ENCODE measurements at regions not wholly inside any gene's neighbourhood (a gene's known extent, or its start where the extent isn't known, plus 50 kb on each side); places are given as distances from the start of the nearest gene placed in this dataset.

DNA sequence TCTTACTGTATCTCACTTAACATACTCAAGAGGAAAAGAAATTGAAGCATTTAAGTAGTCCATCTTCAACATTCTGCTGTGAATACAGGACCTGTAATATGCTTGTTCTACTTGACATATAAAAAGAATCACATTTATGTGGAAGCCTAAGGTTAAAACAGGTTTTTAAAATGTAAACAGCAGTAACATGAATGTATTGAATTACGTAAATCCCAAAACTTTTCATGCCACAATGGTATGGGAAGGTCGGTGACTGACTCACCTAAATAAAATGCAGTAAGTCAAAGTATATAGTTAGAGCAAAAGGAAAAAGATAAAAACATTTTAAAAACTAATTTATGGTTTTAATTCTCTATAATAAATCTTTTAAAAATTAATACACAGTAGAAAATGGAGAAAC lies 115.7 kb upstream of the TJP1 start:
- H3K9me3 Mint-ChIP-seq: no peaks in the 10 kb centered on the region
- ATAC-seq: no peak
- H3K27me3 Mint-ChIP-seq (ENCODE audit: low read depth): no peaks in the 10 kb centered on the region
- ChIA-PET POLR2A (interaction anchor here (0.6 kb wide), 1 partner anchor 137 kb away, joined by 3 read pairs; no protein-coding TSS in a partner anchor), CTCF (interaction anchor here (2.2 to 4.0 kb wide), 2 partner anchors 12 to 137 kb away, joined by 11 to 29 read pairs; no protein-coding TSS in a partner anchor)
- no peaks in the 10 kb centered on the region for H3K36me3 Mint-ChIP-seq
- DNase-seq (ENCODE audit: low spot score): no peak
- no peak overlapping the region for H3K27ac Mint-ChIP-seq
- peaks cover 18% of the 10 kb centered on the region for H3K4me1 Mint-ChIP-seq
- no peak overlapping the region for H3K4me3 Mint-ChIP-seq
- TF ChIP-seq HMGA2 (CRISPR knock-in tag; IDR thresholded peaks at IDR 0.05): no peak
- TF ChIP-seq, protein P1, sequence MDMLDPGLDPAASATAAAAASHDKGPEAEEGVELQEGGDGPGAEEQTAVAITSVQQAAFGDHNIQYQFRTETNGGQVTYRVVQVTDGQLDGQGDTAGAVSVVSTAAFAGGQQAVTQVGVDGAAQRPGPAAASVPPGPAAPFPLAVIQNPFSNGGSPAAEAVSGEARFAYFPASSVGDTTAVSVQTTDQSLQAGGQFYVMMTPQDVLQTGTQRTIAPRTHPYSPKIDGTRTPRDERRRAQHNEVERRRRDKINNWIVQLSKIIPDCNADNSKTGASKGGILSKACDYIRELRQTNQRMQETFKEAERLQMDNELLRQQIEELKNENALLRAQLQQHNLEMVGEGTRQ (CRISPR knock-in tag; IDR thresholded peaks at IDR 0.05): no peak
- TF ChIP-seq, protein P2, sequence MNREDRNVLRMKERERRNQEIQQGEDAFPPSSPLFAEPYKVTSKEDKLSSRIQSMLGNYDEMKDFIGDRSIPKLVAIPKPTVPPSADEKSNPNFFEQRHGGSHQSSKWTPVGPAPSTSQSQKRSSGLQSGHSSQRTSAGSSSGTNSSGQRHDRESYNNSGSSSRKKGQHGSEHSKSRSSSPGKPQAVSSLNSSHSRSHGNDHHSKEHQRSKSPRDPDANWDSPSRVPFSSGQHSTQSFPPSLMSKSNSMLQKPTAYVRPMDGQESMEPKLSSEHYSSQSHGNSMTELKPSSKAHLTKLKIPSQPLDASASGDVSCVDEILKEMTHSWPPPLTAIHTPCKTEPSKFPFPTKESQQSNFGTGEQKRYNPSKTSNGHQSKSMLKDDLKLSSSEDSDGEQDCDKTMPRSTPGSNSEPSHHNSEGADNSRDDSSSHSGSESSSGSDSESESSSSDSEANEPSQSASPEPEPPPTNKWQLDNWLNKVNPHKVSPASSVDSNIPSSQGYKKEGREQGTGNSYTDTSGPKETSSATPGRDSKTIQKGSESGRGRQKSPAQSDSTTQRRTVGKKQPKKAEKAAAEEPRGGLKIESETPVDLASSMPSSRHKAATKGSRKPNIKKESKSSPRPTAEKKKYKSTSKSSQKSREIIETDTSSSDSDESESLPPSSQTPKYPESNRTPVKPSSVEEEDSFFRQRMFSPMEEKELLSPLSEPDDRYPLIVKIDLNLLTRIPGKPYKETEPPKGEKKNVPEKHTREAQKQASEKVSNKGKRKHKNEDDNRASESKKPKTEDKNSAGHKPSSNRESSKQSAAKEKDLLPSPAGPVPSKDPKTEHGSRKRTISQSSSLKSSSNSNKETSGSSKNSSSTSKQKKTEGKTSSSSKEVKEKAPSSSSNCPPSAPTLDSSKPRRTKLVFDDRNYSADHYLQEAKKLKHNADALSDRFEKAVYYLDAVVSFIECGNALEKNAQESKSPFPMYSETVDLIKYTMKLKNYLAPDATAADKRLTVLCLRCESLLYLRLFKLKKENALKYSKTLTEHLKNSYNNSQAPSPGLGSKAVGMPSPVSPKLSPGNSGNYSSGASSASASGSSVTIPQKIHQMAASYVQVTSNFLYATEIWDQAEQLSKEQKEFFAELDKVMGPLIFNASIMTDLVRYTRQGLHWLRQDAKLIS (CRISPR knock-in tag; IDR thresholded peaks at IDR 0.05; ENCODE audit: borderline replicate concordance): no peak
- TF ChIP-seq, protein P3, sequence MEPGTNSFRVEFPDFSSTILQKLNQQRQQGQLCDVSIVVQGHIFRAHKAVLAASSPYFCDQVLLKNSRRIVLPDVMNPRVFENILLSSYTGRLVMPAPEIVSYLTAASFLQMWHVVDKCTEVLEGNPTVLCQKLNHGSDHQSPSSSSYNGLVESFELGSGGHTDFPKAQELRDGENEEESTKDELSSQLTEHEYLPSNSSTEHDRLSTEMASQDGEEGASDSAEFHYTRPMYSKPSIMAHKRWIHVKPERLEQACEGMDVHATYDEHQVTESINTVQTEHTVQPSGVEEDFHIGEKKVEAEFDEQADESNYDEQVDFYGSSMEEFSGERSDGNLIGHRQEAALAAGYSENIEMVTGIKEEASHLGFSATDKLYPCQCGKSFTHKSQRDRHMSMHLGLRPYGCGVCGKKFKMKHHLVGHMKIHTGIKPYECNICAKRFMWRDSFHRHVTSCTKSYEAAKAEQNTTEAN (CRISPR knock-in tag; IDR thresholded peaks at IDR 0.05): no peak
- no peak for TF ChIP-seq RORB (CRISPR knock-in tag; IDR thresholded peaks at IDR 0.05)
- TF ChIP-seq, protein P4, sequence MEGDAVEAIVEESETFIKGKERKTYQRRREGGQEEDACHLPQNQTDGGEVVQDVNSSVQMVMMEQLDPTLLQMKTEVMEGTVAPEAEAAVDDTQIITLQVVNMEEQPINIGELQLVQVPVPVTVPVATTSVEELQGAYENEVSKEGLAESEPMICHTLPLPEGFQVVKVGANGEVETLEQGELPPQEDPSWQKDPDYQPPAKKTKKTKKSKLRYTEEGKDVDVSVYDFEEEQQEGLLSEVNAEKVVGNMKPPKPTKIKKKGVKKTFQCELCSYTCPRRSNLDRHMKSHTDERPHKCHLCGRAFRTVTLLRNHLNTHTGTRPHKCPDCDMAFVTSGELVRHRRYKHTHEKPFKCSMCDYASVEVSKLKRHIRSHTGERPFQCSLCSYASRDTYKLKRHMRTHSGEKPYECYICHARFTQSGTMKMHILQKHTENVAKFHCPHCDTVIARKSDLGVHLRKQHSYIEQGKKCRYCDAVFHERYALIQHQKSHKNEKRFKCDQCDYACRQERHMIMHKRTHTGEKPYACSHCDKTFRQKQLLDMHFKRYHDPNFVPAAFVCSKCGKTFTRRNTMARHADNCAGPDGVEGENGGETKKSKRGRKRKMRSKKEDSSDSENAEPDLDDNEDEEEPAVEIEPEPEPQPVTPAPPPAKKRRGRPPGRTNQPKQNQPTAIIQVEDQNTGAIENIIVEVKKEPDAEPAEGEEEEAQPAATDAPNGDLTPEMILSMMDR (IDR thresholded peaks at IDR 0.05): no peak

DNA sequence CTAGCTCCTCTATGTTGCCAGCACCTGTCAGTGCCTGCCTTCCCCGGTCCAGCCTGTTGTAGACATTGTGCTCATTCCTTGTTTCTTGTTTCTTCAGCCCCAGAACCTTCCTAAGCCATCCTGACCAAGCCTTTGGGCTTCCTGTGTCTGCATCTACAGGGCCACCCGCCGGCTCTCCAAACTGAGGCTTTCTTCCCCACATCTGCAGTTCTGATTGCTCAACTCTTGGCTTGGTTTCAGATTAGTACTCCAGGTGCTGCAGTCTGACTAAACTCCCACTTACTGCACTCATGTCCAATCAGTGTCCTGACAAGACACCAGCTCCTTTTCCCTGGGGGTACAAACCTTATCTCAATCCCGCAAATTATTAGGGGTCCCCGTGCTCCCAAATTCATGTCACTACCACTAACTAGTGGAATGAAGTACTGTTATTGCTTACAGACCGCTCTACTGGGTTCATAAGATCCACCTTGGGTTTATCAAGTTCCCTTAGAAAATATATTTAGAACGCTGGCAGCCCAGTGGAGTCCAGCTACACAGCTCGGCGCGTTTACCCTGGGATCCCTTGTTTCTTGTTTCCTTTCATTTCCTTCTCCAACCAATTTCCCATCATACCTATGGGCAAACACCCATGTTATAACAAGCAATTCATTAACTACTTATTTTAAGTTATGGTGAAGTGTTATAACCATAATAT lies 114.2 kb upstream of the TJP1 start:
- Mint-ChIP-seq H3K4me1 (peaks cover 18% of the 10 kb centered on the region), H3K36me3 (no peaks in the 10 kb centered on the region), H3K9me3 (no peaks in the 10 kb centered on the region), H3K27me3 (ENCODE audit: low read depth) (no peaks in the 10 kb centered on the region), H3K4me3 (no peak overlapping the region), H3K27ac (no peak overlapping the region)
- ChIA-PET CTCF (interaction anchor here (0.9 to 1.9 kb wide), 3 partner anchors 11 to 250 kb away, joined by 3 to 19 read pairs (median 4); no protein-coding TSS in a partner anchor), POLR2A (no interaction called here)
- DNase-seq (ENCODE audit: low spot score): no peak
- ATAC-seq: no peak
- TF ChIP-seq, protein P5, sequence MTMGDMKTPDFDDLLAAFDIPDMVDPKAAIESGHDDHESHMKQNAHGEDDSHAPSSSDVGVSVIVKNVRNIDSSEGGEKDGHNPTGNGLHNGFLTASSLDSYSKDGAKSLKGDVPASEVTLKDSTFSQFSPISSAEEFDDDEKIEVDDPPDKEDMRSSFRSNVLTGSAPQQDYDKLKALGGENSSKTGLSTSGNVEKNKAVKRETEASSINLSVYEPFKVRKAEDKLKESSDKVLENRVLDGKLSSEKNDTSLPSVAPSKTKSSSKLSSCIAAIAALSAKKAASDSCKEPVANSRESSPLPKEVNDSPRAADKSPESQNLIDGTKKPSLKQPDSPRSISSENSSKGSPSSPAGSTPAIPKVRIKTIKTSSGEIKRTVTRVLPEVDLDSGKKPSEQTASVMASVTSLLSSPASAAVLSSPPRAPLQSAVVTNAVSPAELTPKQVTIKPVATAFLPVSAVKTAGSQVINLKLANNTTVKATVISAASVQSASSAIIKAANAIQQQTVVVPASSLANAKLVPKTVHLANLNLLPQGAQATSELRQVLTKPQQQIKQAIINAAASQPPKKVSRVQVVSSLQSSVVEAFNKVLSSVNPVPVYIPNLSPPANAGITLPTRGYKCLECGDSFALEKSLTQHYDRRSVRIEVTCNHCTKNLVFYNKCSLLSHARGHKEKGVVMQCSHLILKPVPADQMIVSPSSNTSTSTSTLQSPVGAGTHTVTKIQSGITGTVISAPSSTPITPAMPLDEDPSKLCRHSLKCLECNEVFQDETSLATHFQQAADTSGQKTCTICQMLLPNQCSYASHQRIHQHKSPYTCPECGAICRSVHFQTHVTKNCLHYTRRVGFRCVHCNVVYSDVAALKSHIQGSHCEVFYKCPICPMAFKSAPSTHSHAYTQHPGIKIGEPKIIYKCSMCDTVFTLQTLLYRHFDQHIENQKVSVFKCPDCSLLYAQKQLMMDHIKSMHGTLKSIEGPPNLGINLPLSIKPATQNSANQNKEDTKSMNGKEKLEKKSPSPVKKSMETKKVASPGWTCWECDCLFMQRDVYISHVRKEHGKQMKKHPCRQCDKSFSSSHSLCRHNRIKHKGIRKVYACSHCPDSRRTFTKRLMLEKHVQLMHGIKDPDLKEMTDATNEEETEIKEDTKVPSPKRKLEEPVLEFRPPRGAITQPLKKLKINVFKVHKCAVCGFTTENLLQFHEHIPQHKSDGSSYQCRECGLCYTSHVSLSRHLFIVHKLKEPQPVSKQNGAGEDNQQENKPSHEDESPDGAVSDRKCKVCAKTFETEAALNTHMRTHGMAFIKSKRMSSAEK (CRISPR knock-in tag; IDR thresholded peaks at IDR 0.05; ENCODE audit: borderline replicate concordance): no peak
- TF ChIP-seq MYBL2 (CRISPR knock-in tag; IDR thresholded peaks at IDR 0.05) (no peak), ZNF317 (CRISPR knock-in tag; IDR thresholded peaks at IDR 0.05; ENCODE audit: borderline replicate concordance, low read depth) (no peak), TEAD4 (CRISPR knock-in tag; IDR thresholded peaks at IDR 0.05) (no peak), ZNF232 (CRISPR knock-in tag; IDR thresholded peaks at IDR 0.05) (no peak)
- TF ChIP-seq, protein P6, sequence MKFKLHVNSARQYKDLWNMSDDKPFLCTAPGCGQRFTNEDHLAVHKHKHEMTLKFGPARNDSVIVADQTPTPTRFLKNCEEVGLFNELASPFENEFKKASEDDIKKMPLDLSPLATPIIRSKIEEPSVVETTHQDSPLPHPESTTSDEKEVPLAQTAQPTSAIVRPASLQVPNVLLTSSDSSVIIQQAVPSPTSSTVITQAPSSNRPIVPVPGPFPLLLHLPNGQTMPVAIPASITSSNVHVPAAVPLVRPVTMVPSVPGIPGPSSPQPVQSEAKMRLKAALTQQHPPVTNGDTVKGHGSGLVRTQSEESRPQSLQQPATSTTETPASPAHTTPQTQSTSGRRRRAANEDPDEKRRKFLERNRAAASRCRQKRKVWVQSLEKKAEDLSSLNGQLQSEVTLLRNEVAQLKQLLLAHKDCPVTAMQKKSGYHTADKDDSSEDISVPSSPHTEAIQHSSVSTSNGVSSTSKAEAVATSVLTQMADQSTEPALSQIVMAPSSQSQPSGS (CRISPR knock-in tag; IDR thresholded peaks at IDR 0.05; ENCODE audit: borderline replicate concordance, low read depth): no peak
- TF ChIP-seq, protein P7, sequence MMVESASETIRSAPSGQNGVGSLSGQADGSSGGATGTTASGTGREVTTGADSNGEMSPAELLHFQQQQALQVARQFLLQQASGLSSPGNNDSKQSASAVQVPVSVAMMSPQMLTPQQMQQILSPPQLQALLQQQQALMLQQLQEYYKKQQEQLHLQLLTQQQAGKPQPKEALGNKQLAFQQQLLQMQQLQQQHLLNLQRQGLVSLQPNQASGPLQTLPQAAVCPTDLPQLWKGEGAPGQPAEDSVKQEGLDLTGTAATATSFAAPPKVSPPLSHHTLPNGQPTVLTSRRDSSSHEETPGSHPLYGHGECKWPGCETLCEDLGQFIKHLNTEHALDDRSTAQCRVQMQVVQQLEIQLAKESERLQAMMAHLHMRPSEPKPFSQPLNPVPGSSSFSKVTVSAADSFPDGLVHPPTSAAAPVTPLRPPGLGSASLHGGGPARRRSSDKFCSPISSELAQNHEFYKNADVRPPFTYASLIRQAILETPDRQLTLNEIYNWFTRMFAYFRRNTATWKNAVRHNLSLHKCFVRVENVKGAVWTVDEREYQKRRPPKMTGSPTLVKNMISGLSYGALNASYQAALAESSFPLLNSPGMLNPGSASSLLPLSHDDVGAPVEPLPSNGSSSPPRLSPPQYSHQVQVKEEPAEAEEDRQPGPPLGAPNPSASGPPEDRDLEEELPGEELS (CRISPR knock-in tag; IDR thresholded peaks at IDR 0.05): no peak
- TF ChIP-seq, protein P8, sequence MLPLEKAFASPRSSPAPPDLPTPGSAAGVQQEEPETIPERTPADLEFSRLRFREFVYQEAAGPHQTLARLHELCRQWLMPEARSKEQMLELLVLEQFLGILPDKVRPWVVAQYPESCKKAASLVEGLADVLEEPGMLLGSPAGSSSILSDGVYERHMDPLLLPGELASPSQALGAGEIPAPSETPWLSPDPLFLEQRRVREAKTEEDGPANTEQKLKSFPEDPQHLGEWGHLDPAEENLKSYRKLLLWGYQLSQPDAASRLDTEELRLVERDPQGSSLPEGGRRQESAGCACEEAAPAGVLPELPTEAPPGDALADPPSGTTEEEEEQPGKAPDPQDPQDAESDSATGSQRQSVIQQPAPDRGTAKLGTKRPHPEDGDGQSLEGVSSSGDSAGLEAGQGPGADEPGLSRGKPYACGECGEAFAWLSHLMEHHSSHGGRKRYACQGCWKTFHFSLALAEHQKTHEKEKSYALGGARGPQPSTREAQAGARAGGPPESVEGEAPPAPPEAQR (CRISPR knock-in tag; IDR thresholded peaks at IDR 0.05): no peak
- TF ChIP-seq, protein P9, sequence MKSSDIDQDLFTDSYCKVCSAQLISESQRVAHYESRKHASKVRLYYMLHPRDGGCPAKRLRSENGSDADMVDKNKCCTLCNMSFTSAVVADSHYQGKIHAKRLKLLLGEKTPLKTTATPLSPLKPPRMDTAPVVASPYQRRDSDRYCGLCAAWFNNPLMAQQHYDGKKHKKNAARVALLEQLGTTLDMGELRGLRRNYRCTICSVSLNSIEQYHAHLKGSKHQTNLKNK (CRISPR knock-in tag; IDR thresholded peaks at IDR 0.05): no peak

Data from WTC11 (cell line).